Body of pancreas (tissue), 4 donors: ENCODE measurements at regions not wholly inside any gene's neighbourhood (a gene's known extent, or its start where the extent isn't known, plus 50 kb on each side); places are given as distances from the start of the nearest gene placed in this dataset.

Experiments used
- CTCF ChIP-seq, 7 experiments: fragments of 450-650 bp in 4 of 7; fragments of 200-600 bp in 3 of 7; sonication (generic) in 3 of 7; IDR thresholded peaks; one replicate each; pipeline ENCODE4 v1.5.1; 2016 to 2019; ENCODE audit warnings: antibody characterized with exemption in 7 of 7
- POLR2A ChIP-seq, 3 donors: fragments of 450-650 bp; IDR thresholded peaks; one replicate each; pipeline ENCODE4 v1.6.1; 2016; ENCODE audit warnings: antibody characterized with exemption in 3 of 3, mild to moderate bottlenecking in 2 of 3

GRCh38 chrX:46226422-46226821, 318.8 kb downstream of the ZNF674 start:
- TF ChIP-seq CTCF (IDR thresholded peaks at IDR 0.05) (no peak), POLR2A (IDR thresholded peaks at IDR 0.05) (no peak)
